GM18508 (cell line): ENCODE measurements at regions not wholly inside any gene's neighbourhood (a gene's known extent, or its start where the extent isn't known, plus 50 kb on each side); places are given as distances from the start of the nearest gene placed in this dataset.
A peak's percentile ranks its signal among the peaks of the same experiment; 100 is the strongest.
"Not testable (repeated sequence)": the region's sequence is repeated elsewhere in the genome, so short reads cannot be mapped to it uniquely, and the experiment has no call there.

Source experiments
- ATAC-seq: cut with Tn5 transposase; IDR thresholded peaks from one replicate; pipeline ENCODE4 v1.9.1; 2021; ENCODE audit warnings: moderate number of reproducible peaks; ENCODE audit not compliant: insufficient read depth, unreplicated experiment

DNA sequence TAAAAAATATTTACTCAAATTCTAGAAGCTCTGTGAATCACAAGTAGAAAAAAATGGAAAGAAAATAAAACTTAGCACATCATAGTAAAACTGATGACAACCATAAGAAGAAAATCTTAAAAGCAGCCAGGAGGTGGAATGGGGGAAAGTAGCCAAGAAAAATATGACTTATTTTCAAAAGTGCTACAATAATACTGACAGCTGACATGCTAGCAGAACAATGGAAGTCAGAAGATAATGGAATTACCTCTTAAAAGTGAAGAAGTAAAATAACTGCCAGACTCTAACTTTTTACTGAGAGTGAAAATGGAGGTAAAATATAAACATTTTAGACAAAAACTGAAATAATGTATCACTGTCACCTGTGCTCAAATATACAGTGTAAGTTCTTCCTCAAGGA lies 532.2 kb upstream of the SGCD start:
- no peak for ATAC-seq

DNA sequence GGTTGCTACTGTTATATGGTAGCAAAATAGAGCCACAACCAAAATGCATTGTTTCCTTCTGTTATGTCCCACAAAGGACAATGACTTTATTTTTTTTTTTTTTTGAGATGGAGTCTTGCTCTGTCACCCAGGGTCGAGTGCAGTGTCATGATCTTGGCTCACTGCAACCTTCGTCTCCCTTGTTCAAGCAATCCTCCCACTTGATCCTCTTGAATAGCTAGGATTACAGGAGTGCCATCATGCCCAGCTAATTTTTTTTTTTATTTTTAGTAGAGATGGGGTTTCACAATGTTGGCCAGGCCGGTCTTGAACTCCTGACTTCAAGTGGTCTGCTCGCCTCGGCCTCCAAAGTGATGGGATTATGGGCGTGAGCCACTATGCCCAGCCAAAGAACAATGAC lies 527.7 kb upstream of the SGCD start:
- no peak for ATAC-seq

DNA sequence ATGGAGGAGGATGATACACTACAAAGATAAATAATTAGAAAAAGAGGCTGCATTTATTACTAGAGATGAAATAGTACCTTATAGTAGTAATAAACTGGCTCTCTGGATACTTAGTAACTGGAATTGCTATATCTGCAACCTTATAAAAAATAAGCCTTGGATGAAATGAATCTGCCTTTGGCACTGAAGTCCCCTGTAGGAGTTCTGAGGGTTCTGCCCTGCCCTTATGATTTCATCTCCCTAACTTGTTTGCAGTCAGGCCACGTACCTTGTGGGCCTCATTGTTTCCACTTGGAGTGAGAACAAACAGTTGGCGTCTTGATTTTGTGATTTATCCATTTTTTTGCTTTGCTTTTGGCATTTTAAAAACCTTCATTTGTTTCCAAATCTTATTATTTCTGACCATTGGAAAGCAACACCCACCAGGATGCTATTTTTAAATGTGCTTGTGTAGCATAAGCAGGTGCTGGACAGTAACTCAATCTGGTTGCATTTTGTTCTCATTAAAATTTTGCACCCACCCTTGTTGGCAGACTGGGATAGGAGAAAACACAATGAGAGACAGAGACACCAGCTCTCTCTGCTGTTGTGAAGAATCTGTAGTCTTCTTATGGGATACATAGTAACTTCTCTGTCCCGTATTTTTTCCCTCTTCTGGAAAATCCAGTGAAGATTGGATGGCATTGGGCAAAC lies 518.9 kb upstream of the SGCD start:
- no peak for ATAC-seq

DNA sequence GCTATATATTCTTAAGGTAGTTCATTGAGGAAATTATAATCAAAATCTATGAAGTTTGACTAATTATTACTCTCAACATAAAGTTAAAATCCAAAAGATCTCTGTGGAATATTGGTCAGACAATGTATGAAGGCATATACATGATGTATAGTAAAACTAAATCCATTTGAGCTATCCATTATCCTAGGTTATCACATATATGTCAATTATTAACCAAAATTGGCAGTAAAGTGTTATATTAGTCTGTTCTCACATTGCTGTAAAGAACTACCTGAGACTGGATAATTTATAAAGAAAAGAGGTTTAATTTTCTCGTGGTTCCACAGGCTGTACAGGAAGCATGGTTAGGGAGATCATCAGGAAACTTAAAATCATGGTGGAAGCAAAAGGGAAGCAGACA lies 511.7 kb upstream of the SGCD start:
- no peak for ATAC-seq

DNA sequence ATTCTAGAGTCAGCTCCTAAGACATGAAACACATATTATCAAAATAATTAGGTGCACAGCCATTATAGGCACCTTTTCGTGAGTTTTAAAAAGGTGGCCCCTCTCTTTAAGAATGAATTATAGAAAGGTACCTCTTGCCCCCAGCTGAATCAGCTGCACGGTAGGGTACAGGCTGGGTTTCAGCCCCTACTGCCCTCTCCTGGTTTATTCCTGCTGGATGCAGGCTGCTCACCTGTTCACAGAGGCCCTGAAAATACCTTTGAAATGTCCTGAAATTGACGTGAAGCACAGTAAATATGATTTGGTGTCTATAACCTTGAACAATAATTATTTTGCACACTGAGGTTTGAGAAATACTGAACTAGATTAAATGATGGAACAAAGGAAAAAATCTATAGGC lies 504.8 kb upstream of the SGCD start:
- no peak for ATAC-seq

DNA sequence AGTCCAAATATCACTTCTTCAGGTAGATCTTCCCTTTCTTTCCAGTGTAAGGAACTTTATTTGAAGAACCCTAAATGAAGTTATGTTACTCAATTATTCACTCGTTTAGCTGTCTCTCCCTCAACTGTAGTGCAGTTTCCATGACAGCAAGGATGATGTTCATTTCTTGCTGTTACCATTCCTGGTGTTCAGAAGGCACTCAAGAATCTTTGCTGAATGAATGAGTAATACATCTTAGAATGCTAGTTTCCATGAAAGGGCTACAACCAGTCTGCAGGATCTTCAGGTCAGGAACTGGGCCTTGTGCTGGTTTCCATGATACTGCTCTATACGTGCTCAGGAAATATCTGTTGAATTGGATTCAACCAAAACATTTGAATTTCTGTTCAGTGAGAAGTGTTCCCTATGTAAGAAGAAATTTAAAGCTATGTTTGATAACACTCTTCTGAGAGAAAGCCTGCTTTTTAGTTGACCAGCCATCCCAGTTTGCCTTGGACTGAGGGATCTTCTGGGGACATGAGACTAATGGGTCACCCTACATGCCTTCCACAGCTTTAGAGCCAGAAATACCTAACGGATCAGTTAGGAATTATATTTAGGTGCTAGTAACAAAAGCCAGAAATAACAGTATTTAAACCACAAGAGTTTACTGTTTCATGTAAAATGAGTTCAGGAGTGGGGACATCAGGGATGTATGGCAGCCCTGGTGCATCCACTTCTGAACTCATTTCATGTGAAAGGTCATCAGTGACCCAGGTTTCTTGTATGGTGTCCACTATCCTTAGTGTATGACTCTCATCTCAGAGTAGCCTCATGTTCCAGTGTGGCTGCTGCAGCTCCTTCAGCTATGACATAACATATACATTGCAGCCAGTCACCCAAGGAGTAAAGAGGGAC lies 500.1 kb upstream of the SGCD start:
- ATAC-seq, result no peak

DNA sequence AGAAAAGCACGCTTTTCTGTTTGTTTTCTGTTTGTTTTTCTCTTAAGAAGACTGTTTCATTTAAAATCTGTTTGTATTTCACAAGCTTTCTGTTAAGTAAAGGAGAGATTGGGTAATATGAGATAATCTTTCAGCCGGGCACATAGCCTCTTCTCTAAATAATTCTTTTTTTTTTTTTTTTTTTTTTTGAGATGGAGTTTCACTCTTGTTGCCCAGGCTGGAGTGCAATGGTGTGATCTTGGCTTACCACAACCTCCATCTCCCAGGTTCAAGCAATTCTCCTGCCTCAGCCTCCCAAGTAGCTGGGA lies 499.5 kb upstream of the SGCD start:
- ATAC-seq, result not testable (repeated sequence)

DNA sequence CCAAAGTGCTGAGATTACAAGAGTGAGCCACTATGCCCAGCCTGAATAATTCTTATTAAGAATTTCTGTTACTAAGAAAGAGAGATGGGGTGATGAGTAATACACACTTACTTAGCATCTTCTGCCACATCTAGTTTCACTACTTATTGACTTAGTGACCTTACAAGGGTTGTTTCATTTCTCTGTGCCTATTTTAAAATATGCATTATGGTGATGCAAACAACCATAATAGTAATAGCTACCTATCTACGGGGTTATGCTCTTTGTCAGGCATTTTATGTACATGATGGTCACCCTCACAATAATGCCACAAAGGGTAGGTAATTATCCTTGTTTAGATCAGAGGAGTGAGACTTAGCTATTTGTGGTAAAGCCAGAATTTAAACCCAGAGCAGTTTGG lies 499.0 kb upstream of the SGCD start:
- ATAC-seq, result peak; percentile 93

DNA sequence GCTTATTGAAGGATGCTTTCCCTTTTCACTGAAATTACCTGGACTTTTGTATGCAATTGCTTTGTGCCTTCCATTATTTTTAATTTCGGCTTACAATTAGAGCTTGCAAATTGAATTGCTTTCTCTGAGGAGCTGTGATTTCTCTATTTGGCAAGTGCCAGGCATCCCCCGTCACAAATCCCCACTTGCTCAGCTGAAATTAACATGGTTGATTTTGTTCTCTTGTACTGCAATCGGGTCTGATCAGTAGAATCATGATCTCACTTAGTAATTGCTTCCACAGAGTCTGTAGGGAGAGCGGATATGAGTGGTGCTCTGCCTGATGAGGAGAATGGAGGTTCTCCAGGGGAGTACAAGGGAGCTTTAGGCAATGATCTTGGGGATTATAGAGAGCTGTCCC lies 495.5 kb upstream of the SGCD start:
- no peak for ATAC-seq

DNA sequence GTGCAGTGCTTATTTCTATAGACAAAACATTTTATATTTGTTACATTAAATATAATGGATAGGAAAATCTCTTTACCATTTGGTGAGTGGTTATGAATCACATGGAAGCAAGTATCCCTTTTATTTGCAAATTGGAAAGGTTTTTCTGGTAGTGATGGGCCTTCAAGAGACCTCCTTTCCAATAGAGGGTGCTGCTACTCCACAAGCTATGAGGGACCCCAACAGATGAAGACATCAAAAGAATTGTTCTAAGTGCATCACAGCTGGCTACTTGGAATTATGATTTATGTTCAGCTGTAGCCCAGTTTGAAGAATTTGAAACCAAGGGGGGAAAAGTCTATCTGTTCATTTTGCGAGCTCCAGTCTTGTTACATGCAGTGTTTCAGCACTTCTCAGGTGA lies 493.7 kb upstream of the SGCD start:
- ATAC-seq, result no peak

DNA sequence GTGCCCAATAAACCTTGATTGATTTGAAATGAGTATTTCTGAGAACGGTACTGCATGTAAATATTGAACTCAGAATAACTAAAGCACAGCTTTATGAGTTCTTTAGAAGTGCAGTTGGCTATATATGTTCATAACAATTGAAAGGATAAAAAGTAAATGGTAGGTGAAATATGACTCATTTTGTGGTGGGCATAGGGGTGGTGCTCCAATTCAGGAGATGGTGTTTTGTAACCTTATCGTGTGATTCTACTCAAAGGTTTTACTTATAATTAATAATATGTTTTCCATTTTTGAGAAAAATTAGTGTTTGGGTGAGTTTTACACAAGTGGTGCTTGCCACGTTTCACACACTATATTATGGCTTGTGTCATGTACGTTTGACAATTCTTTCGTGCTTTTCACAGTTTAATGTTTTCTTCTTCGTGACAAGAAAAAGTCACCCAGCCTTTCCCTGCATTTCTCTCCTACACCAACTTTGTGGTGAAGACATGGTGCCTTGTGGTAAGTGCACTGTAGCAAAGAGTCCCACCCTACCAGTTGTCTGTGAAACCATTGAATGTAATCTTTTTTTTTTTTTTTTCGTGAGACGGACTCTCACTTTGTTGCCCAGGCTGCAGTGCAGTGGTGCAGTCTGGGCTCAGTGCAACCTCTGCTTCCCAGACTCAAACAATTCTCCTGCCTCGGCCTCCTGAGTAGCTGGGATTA lies 492.5 kb upstream of the SGCD start:
- no peak for ATAC-seq

DNA sequence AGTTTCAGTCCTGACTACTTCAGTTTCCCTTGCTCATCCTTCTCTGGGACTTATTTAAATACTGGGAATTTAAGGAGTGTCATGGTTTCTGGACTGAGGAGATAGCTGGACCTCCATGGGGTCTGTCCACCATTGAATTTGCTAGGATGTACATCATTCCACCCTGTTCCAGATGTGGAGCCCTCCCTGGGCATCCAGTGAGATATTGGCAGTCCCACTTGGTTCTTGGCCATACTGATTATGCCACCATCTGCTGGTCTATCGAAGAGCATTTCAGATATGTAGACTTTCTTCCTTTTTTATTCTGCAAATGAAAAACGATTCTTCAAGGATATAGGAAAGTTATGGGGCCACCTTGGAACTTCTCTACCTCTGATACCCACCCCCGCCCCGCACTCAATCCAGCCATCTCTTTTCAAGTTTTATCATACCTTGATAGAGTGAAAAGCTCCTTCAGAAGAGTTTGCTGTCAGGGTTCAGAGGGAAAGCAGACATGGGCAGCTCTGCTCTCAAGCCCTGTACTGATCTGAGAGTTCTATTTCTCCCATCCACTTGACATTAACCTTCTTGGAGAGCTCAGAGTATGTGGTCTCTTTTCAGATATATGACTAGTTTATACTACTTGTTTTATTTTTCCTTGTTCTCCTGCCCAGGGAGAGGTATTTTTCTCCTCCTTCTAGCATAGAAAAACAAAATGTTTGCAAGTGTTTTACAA lies 490.7 kb upstream of the SGCD start:
- ATAC-seq, result no peak

DNA sequence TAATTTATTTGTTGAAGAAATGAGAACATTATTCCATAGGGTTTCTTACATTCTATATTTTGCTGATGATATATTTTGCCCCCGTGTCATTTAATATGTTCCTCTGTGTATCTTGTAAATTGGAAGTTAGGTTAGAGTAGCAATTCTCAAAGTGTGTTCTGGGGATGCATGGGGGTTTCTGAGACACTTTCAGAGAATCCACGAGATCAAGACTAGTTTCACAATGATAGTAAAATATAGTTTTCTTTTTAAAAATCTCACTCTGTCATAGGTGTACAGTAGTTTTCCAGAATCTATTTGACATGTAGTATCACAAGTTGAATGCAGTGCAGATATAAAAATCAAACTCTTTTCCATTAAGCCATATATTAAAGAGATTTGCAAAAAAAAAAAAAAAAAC lies 488.6 kb upstream of the SGCD start:
- ATAC-seq, result no peak

DNA sequence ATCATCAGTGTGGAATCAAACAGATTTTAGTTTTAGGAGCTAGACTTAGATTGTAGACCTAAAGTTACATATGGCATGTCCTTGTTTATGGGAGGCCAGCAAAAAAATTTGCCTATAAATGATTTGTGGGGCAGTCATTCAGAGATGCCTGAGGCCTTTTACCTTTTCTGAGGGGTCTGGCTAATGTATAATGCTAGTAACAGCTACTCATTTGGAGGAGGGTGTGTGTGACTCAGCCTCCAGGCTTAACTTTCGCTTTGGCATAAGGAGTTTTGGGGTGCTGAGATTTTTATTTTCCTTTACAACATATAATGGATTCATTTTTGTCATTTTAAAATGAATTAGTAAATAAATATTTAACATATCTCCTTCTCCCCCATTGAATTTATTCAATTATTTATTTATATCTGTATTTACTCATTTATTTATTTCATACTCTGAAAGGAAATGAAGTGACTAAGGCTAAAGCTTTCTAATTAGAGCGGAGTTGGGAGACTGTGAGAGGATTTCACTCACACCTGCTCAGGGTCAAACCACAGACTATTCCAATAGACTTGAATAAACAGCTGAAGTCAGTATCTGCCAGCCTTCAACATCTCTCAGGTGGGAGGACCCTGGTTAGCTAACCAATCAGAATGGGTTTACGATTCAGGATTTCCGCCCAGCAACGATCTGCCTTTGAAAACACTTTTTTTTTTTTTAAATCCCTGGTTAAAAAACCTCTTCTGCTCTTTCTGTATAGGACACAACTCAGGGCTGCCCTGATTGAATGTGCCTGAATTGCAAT lies 487.5 kb upstream of the SGCD start:
- ATAC-seq, result no peak

DNA sequence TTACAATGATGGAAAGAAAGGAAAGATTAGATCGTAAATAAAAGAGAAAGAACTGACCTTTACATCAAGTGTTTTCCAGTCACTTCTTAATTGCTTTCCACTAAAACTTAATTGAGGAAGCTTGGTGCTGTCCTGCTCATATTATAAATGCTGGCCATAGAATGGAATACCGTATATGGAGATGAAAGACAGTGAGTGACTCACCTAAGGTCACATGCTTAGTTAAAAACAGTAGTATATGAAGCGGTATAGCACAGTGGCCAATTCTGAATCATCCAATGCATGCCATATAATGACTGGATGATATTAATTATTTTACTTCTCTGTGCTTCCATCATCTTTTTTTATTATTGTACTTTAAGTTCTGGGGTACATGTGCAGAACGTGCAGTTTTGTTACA lies 482.4 kb upstream of the SGCD start:
- no peak for ATAC-seq

DNA sequence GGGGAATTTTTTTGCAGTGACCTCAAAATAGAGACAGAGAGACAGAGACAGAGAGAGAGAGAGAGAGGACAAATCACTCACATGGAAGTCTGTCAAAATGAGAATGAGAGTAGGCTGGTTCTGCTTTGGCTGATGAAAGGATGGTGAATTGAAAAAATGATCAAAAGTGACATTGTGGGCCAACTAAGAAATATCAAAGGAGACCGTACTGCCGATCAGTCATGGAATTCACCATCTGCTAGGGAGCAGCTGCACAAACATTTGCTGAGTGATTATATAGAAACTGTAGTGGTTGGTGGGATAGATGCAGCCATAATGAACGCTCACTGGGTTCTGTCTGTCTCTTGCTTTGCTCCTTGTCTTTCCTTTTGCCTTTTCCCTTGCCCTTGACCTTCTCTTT lies 476.6 kb upstream of the SGCD start:
- ATAC-seq, result no peak

DNA sequence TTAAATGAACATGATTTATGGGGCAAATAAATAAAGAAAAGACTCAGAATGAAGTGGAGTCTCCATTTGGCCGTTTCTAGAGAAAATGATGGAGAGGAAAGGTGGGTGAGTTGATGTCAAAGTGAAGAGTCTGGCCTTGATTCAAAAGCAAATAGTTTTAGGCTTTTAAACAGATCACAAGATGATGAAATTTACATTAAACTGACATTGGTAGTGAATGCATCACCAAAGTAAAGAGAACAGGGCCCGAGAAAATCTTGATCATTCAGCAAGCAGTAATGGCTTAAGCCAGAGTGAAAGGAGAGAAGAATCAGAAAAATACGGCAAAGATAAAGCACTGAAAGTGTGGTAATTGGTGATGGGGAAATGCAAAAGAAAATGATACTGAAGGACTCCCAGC lies 460.0 kb upstream of the SGCD start:
- no peak for ATAC-seq

DNA sequence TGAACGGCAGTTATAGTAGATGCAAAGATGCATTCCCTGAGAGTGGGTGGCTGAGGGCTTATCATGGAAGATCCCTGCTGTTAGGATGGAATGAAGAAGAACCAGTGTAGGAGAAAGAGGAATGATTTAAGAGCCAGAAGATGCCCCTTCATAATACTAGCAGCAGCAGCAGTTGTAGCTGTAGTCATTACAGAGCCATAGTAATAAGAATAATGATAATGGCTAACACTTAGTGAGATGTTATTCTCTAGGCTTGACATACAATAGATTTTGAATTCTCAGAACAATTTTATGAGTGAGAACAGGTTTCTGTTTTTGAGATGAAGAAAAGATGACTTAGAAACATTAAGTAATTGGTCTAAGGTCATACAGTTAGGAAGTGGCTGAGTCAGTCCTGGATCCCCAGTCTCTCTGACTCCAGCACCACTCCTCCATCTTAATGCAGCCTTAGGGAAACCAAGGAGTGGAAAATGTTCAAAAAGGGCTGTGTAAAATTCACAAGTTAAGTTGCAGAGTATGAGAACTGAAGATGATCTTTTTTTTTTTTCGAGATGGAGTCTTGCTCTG lies 459.4 kb upstream of the SGCD start:
- ATAC-seq, result no peak

DNA sequence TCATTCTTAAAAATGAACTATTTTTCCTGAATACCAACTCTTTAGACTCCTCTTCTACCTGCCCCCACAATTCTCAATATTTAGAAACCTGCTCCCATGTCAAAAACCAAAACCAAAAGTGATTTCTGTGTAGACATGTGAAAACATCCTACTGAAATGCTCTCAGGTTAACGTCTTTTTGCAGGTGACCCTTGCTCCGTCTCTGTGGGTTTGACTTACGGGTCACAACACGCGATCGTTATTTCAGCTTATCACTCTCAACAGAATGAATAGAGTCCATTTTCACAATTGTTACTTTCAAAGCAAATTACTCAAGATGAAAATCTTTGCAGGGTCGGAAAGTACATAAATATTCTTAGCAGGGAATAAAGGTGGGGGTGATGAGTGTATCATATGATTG lies 456.3 kb upstream of the SGCD start:
- ATAC-seq, result no peak

DNA sequence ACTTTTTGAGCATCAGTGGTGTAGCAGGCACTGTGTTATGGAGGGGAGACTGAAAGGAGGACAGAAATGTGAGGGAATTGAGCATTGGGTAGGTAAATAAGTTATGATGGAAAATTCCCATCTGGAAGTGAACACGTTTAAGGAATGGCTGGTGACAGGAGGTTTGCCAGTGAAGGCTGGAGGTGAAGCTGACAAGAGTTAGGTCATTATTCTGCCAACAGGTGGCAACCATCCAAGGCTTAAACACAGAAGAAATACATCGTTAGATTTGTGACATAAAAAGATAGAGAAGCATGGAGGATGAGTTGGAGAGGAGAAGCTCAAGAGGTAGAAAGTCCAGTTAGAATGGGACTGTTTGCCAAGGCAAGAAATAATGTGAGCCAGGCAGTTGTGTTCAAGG lies 455.3 kb upstream of the SGCD start:
- ATAC-seq, result no peak
